GM18499 (cell line): ENCODE measurements at regions not wholly inside any gene's neighbourhood (a gene's known extent, or its start where the extent isn't known, plus 50 kb on each side); places are given as distances from the start of the nearest gene placed in this dataset.
A peak's percentile ranks its signal among the peaks of the same experiment; 100 is the strongest.

Experiments used
- ATAC-seq: cut with Tn5 transposase; IDR thresholded peaks from one replicate; pipeline ENCODE4 v1.9.1; 2021; ENCODE audit warnings: moderate number of reproducible peaks; ENCODE audit not compliant: insufficient read depth, unreplicated experiment

DNA sequence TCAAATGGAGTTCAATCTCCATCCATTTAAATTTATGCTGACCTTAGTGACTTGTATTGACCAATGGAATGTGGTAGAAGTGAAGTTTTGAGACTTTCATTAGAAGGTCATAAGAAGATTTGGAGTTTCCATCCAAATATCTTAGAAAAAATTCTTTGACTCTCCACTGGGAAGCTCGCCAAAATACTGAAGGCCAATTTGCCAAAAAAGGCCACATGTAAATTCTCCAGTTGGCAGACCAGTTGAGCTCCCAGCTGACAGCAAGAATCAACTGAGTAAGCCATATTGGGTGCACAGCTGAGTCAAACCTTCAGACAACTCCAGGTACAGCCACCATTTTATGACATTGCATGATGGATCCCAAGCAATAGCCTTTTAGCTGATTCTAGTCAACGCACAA is 228.3 kb upstream of the SETBP1 start:
- ATAC-seq, result no peak

GRCh38 chr18:44453505-44453904 is 227.2 kb upstream of the SETBP1 start:
- ATAC-seq, result no peak

DNA sequence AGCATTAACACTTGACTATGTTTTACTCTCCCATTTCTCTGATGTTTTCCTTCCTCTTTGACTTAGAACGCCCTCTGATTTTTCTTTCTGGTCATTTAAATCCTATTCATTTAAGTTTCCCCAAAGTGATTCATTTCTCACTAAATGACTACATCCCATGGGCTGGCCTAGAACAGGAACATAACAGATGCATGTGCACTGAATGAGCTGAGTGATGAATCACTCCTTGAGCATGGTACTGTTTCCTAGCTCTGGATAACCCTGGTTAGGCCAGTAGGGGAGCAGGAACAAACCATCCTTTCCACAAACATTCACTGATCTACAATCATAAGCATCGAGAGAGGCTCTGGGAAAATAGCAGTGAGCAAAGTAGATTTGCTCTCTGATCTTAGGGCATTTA is 221.9 kb upstream of the SETBP1 start:
- ATAC-seq, result no peak

- ATAC-seq, result no peak
Observed at GRCh38 chr18:44464398-44465180, 216.1 kb upstream of the SETBP1 start.

DNA sequence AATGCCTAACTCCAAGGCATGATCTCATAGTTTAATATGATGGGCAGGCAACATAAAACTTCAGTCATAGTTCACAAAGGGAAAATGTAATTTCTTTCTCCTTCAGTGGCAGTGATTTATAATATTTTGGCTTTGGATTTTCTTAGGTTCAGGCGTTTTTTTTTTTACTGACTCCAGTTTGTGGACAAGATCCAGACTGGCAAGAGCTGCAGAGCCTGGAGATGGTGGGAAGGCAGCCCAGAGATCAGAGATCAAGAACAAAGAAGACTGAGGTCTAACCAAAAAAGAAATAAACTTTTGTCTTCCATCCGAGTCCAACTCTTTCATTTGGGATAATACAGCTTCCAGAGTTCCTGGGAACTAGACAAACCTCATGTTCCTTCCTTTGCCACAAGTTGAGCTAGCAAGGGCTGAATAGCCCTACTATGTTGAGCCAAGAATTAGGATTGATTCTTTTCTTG is 215.3 kb upstream of the SETBP1 start:
- no peak for ATAC-seq

DNA sequence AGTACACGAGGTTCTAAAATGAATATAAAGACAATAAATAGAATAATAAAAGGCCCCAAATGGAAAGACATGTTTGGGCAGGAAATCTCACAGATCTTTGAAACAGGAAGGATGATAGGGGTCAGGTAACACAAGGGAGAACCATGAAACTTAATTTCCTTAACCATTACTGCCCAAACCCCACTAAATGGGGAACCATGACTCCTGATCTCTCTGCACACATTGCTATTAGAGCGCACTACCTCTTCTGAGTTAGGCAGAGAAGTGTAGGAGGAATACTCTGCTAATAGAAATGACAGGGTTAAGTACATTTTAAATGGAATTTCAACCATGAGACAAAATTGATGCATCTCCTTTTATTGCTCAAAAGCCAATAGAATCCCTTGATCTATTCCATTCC is 213.7 kb upstream of the SETBP1 start:
- no peak for ATAC-seq

- no peak for ATAC-seq
Observed at GRCh38 chr18:44467718-44468117, 213.0 kb upstream of the SETBP1 start.

DNA sequence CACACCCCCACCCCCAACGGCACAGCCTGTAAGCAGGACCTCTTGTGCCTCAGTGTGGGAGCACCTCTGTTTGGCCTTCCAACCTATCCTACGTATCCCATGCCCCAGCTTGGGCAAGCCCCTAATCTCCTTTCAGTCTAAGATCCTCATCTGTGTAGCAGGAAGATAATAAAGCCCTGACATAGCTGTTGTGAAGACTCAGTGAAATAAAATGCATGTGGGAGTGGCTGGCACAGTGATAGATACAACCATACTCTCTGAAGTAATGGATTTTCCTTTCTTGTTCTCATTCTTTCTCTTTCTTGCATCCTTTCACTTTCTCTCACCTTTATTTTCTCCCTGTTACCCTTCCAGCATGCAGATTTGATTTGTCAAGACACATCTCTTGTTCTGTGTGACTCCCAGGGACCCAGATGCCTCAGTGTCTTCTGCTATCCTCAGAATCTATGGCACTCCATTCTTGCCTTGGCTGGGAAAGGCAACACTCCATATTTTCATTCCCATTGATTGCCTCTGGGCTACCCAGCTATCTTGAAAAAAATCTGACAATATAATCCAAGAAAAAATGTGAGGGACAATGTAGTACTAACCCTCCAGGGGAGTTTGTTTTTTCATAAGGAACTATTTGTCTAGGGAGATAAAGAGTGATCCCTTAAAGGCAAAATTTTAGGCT is 207.2 kb upstream of the SETBP1 start:
- no peak for ATAC-seq

GRCh38 chr18:44474067-44474411 is 206.6 kb upstream of the SETBP1 start:
- ATAC-seq, result no peak

GRCh38 chr18:44474591-44474990 is 206.1 kb upstream of the SETBP1 start:
- ATAC-seq, result no peak

DNA sequence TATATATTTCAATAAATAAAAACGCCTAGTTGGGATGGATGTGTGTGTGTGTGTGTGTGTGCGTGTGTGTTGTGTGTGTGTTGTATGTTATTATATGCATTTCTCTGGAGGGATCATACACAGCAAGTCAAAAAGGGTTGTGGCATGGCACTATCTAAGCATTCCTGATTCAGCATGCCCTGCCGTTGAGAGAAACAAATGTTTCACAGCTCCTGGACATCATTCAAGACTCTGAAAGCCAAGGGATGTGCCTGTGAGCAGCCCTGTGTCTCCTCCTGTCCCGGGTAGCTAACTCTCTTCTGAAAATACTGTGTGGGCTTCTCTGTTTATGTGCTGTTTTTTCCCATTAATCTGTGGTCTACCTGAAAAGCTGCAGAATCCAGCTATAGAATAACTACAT is 197.9 kb upstream of the SETBP1 start:
- ATAC-seq, result no peak

DNA sequence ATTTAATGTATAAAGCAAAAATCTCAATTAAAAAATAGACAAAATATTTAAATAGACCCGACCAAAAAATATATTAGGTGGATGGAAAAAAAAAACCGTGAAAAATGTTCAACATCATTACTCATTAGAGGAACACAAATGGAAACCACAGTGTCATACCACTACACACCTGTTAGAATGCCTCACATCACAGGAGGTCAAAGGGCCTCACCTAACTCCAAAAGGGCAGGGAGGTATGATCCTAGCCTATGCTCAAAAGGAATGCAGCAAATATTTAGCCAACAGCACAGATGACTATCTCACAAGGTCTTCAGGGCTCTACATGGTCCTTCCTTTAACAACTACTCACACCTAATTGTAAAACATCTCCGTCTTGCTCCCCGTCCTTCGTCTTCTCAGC is 185.5 kb upstream of the SETBP1 start:
- peak; percentile 52 for ATAC-seq

DNA sequence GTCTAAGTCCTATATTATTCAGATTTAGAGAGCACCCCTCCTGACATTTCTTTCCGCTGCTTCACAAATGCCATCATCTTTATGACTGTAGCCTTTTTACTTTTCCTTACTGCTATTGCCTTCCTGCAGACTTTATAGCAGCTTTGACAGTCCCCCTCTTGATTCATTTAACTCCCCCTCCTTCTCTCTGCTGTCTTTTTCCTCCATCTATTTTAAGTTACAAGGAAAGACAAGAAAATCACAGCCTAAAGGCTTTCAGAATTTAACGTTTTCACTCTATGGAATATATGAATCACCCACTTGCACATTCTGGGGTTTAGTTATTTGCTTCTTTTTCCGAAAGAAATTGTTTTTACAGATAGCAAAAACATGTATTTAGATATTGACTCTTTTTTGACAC is 183.4 kb upstream of the SETBP1 start:
- ATAC-seq, result no peak

- no peak for ATAC-seq
Observed at GRCh38 chr18:44497757-44498490, 182.8 kb upstream of the SETBP1 start.

- ATAC-seq, result no peak
Observed at GRCh38 chr18:44500808-44501610, 179.7 kb upstream of the SETBP1 start.

DNA sequence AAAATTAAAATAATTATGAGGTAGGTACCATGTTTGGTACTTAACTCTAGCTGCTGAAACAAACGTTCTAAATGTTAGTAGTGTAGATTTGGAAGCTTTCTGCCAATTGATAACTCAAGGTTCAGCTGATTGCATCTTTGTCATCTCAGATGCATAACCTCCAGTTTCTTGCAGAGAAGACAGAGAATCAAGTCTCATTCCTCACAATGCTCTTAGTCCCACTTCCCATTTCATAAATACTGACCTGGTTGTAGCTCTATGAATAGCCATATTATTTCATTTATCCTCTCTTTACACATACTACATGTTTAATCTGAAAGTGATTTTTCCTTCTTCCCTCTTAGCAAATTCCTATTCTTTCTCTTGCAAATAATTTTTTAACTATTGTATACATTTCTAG is 178.5 kb upstream of the SETBP1 start:
- ATAC-seq, result no peak

DNA sequence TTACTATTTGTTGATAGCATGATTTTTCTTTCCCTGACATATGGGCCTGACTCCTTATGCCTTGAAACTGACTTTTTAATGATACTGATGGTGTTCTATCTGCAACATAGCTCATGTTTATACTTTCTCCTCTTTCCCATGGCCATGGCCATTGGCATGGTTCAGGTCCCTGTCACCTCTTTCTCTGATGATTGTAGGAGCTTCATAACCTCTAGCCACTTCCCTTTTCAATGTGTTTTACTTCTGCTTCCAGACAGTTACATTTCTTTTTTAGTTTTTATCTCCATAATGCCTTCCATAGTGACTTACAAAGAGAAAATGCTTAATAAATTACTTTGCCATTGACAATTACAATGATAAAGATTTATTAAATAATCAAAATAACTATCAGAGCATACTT is 177.9 kb upstream of the SETBP1 start:
- no peak for ATAC-seq

- ATAC-seq, result no peak
Observed at GRCh38 chr18:44503854-44504253, 176.8 kb upstream of the SETBP1 start.

DNA sequence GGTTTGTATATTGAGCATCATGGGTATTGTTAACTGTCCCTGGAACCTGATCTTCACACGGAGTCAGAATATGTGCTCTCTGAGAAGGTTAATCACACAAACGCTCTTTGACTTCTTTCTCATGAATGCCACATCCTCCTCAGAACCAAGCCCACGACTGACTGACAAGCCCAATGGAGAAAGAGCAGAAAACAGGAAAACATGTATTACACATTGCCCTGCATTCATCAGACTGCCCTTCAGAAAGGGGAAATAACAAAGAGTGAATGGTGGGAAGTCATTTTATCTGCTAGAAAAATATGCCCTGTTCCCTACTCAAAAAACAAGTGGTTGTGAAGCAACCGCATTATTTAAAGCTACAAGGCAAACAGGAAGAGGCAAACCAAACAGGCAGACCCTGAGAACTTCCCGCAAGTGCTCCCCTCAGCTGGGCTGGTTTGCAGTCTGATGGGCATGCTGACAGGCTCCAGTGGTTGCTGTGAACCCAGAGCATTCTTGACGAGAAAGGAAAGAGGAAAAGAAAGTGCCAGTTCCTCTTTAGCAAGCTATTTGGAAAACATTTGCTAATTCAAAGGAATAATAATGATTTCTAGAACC is 172.9 kb upstream of the SETBP1 start:
- ATAC-seq, result peak; percentile 59

DNA sequence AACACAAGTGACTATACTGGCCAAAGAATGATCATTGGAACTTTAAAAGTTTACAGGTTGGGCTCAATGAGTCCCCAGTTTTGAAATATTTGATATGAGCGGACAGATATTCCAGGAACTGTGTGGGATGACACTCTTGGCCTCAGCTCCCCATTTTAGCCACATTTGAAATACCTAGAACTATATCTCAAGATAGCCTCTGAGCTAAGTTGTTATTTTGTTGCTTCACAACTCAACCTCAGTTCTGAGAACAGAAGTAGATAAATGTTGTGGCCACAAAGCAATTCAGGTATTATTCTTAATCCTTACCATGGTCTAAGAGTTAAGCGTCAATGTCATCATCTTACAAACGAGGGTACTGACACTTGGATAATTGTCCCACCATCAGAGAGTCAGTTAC is 172.2 kb upstream of the SETBP1 start:
- ATAC-seq, result no peak
